ENCODE measurements at regions not wholly inside any gene's neighbourhood (a gene's known extent, or its start where the extent isn't known, plus 50 kb on each side); places are given as distances from the start of the nearest gene placed in this dataset.
A peak's percentile ranks its signal among the peaks of the same experiment; 100 is the strongest.

- no peaks in the 10 kb centered on the region for H3K4me1 ChIP-seq (ENCODE audit: control insufficient read depth, extremely low read depth, insufficient read depth, low read length)
- no peaks in the 10 kb centered on the region for H3K9me3 ChIP-seq (ENCODE audit: control insufficient read depth, insufficient read depth, low read depth, low read length)
- TF ChIP-seq, protein P1, sequence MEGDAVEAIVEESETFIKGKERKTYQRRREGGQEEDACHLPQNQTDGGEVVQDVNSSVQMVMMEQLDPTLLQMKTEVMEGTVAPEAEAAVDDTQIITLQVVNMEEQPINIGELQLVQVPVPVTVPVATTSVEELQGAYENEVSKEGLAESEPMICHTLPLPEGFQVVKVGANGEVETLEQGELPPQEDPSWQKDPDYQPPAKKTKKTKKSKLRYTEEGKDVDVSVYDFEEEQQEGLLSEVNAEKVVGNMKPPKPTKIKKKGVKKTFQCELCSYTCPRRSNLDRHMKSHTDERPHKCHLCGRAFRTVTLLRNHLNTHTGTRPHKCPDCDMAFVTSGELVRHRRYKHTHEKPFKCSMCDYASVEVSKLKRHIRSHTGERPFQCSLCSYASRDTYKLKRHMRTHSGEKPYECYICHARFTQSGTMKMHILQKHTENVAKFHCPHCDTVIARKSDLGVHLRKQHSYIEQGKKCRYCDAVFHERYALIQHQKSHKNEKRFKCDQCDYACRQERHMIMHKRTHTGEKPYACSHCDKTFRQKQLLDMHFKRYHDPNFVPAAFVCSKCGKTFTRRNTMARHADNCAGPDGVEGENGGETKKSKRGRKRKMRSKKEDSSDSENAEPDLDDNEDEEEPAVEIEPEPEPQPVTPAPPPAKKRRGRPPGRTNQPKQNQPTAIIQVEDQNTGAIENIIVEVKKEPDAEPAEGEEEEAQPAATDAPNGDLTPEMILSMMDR (conservative IDR thresholded peaks at IDR 0.05 in 1 of 2, IDR thresholded peaks at IDR 0.05 in 1 of 2; ENCODE audit: low read depth in 1 of 2, low read length in 2 of 2), result no peak
- no peak for TF ChIP-seq EZH2 (IDR thresholded peaks at IDR 0.05; ENCODE audit: low read length, missing control alignments)
- no peaks in the 10 kb centered on the region for H3K36me3 ChIP-seq (ENCODE audit: control insufficient read depth, insufficient read depth, low read length)
- DNase-seq (ENCODE audit: low read depth in 2 of 2), result no peak
- H3K79me2 ChIP-seq (ENCODE audit: control insufficient read depth, insufficient read depth, low read length), result no peaks in the 10 kb centered on the region
- no peak overlapping the region for H3K27ac ChIP-seq (ENCODE audit: insufficient read depth, low read length)
- no peak overlapping the region for H3K4me3 ChIP-seq (replicated peaks in 1 of 4; ENCODE audit: control extremely low read depth in 1 of 4, insufficient read depth in 1 of 4, low read depth in 3 of 4, low read length in 4 of 4)
- H3K4me2 ChIP-seq (ENCODE audit: extremely low read depth, insufficient read depth, low read length), result no peak overlapping the region
- H3K9ac ChIP-seq (ENCODE audit: insufficient read depth, low read length), result no peak overlapping the region
- H4K20me1 ChIP-seq (ENCODE audit: control insufficient read depth, extremely low read depth, insufficient read depth, low read length), result no peaks in the 10 kb centered on the region
- no peaks in the 10 kb centered on the region for H3K27me3 ChIP-seq (ENCODE audit: control insufficient read depth, insufficient read depth, low read length)
- H2AFZ ChIP-seq (ENCODE audit: low read length), result no peak overlapping the region
Measured at GRCh38 chr13:84076280-84076679, 194.0 kb upstream of the SLITRK1 start.

DNA sequence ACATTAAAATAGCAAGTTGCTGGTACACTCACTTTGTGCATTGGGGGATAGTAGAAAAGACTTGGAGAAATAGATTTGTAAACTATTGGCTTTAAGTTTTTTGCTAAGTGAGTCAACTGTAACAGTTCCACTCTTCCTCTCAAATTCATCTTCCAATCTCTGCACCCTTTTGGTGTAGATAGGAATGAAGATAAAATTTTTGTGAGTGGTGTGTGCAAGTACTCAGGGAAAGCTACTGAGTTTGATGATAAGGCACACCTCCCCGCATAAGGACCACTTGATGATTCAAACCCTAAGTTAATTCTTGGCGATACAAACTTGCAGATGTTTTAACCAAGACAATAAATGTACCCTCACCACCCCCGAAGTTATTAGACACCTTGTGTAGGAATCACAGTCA is 168.3 kb upstream of the SLITRK1 start:
- Histone ChIP-seq H3K4me1 (ENCODE audit: control insufficient read depth, extremely low read depth, insufficient read depth, low read length) (no peaks in the 10 kb centered on the region), H3K4me3 (replicated peaks in 1 of 4; ENCODE audit: control extremely low read depth in 1 of 4, insufficient read depth in 1 of 4, low read depth in 3 of 4, low read length in 4 of 4) (no peak overlapping the region), H4K20me1 (ENCODE audit: control insufficient read depth, extremely low read depth, insufficient read depth, low read length) (no peaks in the 10 kb centered on the region), H3K36me3 (ENCODE audit: control insufficient read depth, insufficient read depth, low read length) (no peaks in the 10 kb centered on the region), H3K79me2 (ENCODE audit: control insufficient read depth, insufficient read depth, low read length) (no peaks in the 10 kb centered on the region), H2AFZ (ENCODE audit: low read length) (no peak overlapping the region), H3K9ac (ENCODE audit: insufficient read depth, low read length) (no peak overlapping the region), H3K4me2 (ENCODE audit: extremely low read depth, insufficient read depth, low read length) (no peak overlapping the region), H3K27me3 (ENCODE audit: control insufficient read depth, insufficient read depth, low read length) (no peaks in the 10 kb centered on the region), H3K9me3 (ENCODE audit: control insufficient read depth, insufficient read depth, low read depth, low read length) (no peaks in the 10 kb centered on the region), H3K27ac (ENCODE audit: insufficient read depth, low read length) (no peak overlapping the region)
- TF ChIP-seq, protein P1 (conservative IDR thresholded peaks at IDR 0.05 in 1 of 2, IDR thresholded peaks at IDR 0.05 in 1 of 2; ENCODE audit: low read depth in 1 of 2, low read length in 2 of 2), result no peak
- TF ChIP-seq EZH2 (IDR thresholded peaks at IDR 0.05; ENCODE audit: low read length, missing control alignments), result no peak
- peak in 1 of 2 donors; percentile 80 for DNase-seq (ENCODE audit: low read depth in 2 of 2)

DNA sequence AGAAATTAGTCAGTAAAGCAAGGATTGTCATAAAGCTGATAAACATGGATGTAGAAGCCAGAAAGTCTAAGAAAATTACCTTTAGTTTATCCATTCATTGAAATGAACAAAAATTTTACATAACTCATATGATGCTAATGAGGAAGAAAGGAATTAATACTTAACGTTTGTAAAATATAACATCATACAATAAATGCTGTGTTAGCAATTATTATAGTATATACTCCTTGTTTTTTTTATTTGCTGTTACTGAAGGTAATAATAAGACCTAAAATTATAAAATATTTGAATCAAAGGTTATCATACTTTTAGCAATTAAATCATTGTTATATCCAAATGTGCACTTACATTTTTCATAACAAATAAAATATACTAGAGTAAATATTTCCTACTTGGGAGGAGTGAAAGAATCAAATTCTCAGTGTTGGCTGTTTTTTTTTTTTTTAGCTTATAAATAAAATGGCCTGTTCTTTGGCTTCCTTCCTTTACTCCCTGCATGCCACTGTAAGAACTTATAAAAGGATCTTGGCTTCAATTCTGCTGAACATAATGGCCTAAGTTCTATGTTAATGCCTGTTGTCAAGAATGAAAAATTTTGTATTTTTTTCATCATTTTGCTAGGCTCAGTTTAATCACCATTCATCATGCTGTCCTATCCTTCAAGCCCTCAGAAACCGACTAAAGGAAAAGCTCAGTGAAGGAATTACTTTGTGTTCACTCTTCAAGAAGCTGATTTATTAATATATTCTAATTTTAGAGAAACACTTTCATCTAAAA is 167.4 kb upstream of the SLITRK1 start:
- H3K79me2 ChIP-seq (ENCODE audit: control insufficient read depth, insufficient read depth, low read length), result no peaks in the 10 kb centered on the region
- H4K20me1 ChIP-seq (ENCODE audit: control insufficient read depth, extremely low read depth, insufficient read depth, low read length), result no peaks in the 10 kb centered on the region

More for the DNA sequence above, 167.4 kb upstream of the SLITRK1 start:
- Histone ChIP-seq H3K9ac (ENCODE audit: insufficient read depth, low read length) (no peak overlapping the region), H3K4me1 (ENCODE audit: control insufficient read depth, extremely low read depth, insufficient read depth, low read length) (no peaks in the 10 kb centered on the region), H3K36me3 (ENCODE audit: control insufficient read depth, insufficient read depth, low read length) (no peaks in the 10 kb centered on the region), H3K4me3 (replicated peaks in 1 of 4; ENCODE audit: control extremely low read depth in 1 of 4, insufficient read depth in 1 of 4, low read depth in 3 of 4, low read length in 4 of 4) (no peak overlapping the region), H3K9me3 (ENCODE audit: control insufficient read depth, insufficient read depth, low read depth, low read length) (no peaks in the 10 kb centered on the region), H3K4me2 (ENCODE audit: extremely low read depth, insufficient read depth, low read length) (no peak overlapping the region), H2AFZ (ENCODE audit: low read length) (no peak overlapping the region), H3K27ac (ENCODE audit: insufficient read depth, low read length) (no peak overlapping the region), H3K27me3 (ENCODE audit: control insufficient read depth, insufficient read depth, low read length) (no peaks in the 10 kb centered on the region)
- TF ChIP-seq, protein P1 (conservative IDR thresholded peaks at IDR 0.05 in 1 of 2, IDR thresholded peaks at IDR 0.05 in 1 of 2; ENCODE audit: low read depth in 1 of 2, low read length in 2 of 2), result no peak
- TF ChIP-seq EZH2 (IDR thresholded peaks at IDR 0.05; ENCODE audit: low read length, missing control alignments), result no peak
- DNase-seq (ENCODE audit: low read depth in 2 of 2), result peak in 1 of 2 donors; percentile 51
